GM12878 (cell line): ENCODE measurements at regions not wholly inside any gene's neighbourhood (a gene's known extent, or its start where the extent isn't known, plus 50 kb on each side); places are given as distances from the start of the nearest gene placed in this dataset.

ENCODE experiments used
- ATAC-seq: fragments of 200-7000 bp; cut with Tn5 transposase; 3 replicates; pipeline ENCODE4 v1.9.1; 2020; ENCODE audit warnings: mild to moderate bottlenecking, moderate library complexity
- BruUV-seq: library from RNA; stranded (reverse); fragments of 400-500 nt; replicated peaks from 2 replicates; lab custom pipeline; 2021; lab: Mats Ljungman, UMichigan
- CTCF ChIA-PET: fragments of 300-600 bp; sonication (Branson Sonifier 250); formaldehyde crosslinking; extraction: SDS; loops from one replicate; lab custom pipeline; 2021; ENCODE audit warnings: inconsistent platforms; lab: Yijun Ruan, JAX
- POLR2A ChIA-PET: fragments of 350-600 bp; formaldehyde crosslinking; extraction: SDS; loops from one replicate; lab custom pipeline; 2021; ENCODE audit warnings: inconsistent platforms; lab: Charles Lee
- RAD21 ChIA-PET: fragments of 300-600 bp; sonication (Branson Sonifier 250); formaldehyde crosslinking; loops from one replicate; lab custom pipeline; 2023; ENCODE audit warnings: antibody characterized with exemption; ENCODE audit not compliant: unreplicated experiment; lab: Charles Lee
- SMC1A ChIA-PET: fragments of 300-600 bp; sonication (Branson Sonifier 250); formaldehyde crosslinking; loops from one replicate; lab custom pipeline; 2023; ENCODE audit not compliant: unreplicated experiment, uncharacterized antibody; lab: Charles Lee
- DNase-seq: peaks from one replicate; pipeline ENCODE4 v3.0.0-alpha.2; 2011; ENCODE audit warnings: low read depth, low spot score
- FAIRE-seq: peaks from 3 replicates; lab custom pipeline; 2011; peaks lifted over from hg19 to GRCh38; lab: Jason Lieb, UNC
- H2AFZ ChIP-seq: 2 replicates; pipeline ENCODE4 v1.6.0; 2011; ENCODE audit warnings: low read depth, low read length, control low read depth; ENCODE audit not compliant: control insufficient read depth
- H3K27ac ChIP-seq: 2 replicates; pipeline ENCODE4 v1.5.1; 2011; ENCODE audit warnings: control low read depth; ENCODE audit not compliant: control insufficient read depth, insufficient read depth
- H3K27me3 ChIP-seq, 2 experiments: replicated peaks in 1 of 2; 2 replicates each; pipeline versions ENCODE4 v1.6.0 to v1.6.1; 2011; ENCODE audit warnings: low read length in 1 of 2; ENCODE audit not compliant: control insufficient read depth in 2 of 2, insufficient read depth in 2 of 2
- H3K36me3 ChIP-seq, 2 experiments: 2 replicates each; pipeline ENCODE4 v1.5.1; 2011; ENCODE audit warnings: low read length in 1 of 2; ENCODE audit not compliant: control insufficient read depth in 2 of 2, insufficient read depth in 2 of 2
- H3K4me1 ChIP-seq: 2 replicates; pipeline ENCODE4 v1.6.1; 2011; ENCODE audit warnings: mild to moderate bottlenecking, low read length, moderate library complexity, mixed read lengths; ENCODE audit not compliant: control insufficient read depth, insufficient read depth
- H3K4me2 ChIP-seq: 2 replicates; pipeline ENCODE4 v1.6.0; 2011; ENCODE audit warnings: control low read depth; ENCODE audit not compliant: control insufficient read depth, insufficient read depth
- H3K4me3 ChIP-seq: fragments of 200-600 bp; sonication (generic); 2 replicates; pipeline ENCODE4 v1.5.1; 2016
- H3K79me2 ChIP-seq: 2 replicates; pipeline ENCODE4 v1.6.0; 2011; ENCODE audit warnings: low read length; ENCODE audit not compliant: control insufficient read depth, insufficient read depth
- H3K9ac ChIP-seq: 2 replicates; pipeline ENCODE4 v1.8.0; 2011; ENCODE audit warnings: low read length, control low read depth, mixed read lengths; ENCODE audit not compliant: control insufficient read depth, insufficient read depth
- H3K9me3 ChIP-seq: replicated peaks from 3 replicates; pipeline ENCODE4 v1.5.1; 2011; ENCODE audit warnings: mild to moderate bottlenecking, low read length; ENCODE audit not compliant: control insufficient read depth, insufficient read depth
- H4K20me1 ChIP-seq: 2 replicates; pipeline ENCODE4 v1.6.0; 2011; ENCODE audit not compliant: control insufficient read depth, insufficient read depth
- BHLHE40 ChIP-seq, 2 experiments: fragments of 450-650 bp in 1 of 2; IDR thresholded peaks; 2 replicates each; pipeline ENCODE4 v1.6.1; 2011 to 2017; ENCODE audit warnings: low read depth in 2 of 2, borderline replicate concordance in 1 of 2, improper control_type of control experiment in 1 of 2, low read length in 1 of 2, mild to moderate bottlenecking in 1 of 2
- CBFB ChIP-seq: IDR thresholded peaks from 2 replicates; pipeline ENCODE4 v1.6.1; 2016; ENCODE audit warnings: antibody characterized with exemption, low read depth
- CEBPB ChIP-seq, 2 experiments: fragments of 150-350 bp in 1 of 2; IDR thresholded peaks; 2 replicates each; pipeline ENCODE4 v1.6.1; 2012 to 2014; ENCODE audit warnings: low read depth in 2 of 2, low read length in 2 of 2, borderline replicate concordance in 1 of 2, inconsistent platforms in 1 of 2
- EED ChIP-seq: sonication (generic); IDR thresholded peaks from 2 replicates; pipeline ENCODE4 v1.6.1; 2016; ENCODE audit warnings: antibody characterized with exemption, low read depth
- FOXM1 ChIP-seq: IDR thresholded peaks from 2 replicates; pipeline ENCODE4 v1.6.1; 2012; ENCODE audit warnings: low read depth, mild to moderate bottlenecking, inconsistent platforms, low read length, moderate library complexity
- KAT2A ChIP-seq: conservative IDR thresholded peaks from 2 replicates; pipeline ENCODE4 v1.6.1; 2011; ENCODE audit warnings: low read depth, low read length; ENCODE audit not compliant: control insufficient read depth
- PAX5 ChIP-seq: IDR thresholded peaks from 2 replicates; pipeline ENCODE4 v1.6.1; 2011; ENCODE audit warnings: low read depth, low read length, borderline replicate concordance
- PML ChIP-seq: IDR thresholded peaks from 2 replicates; pipeline ENCODE4 v1.6.1; 2012; ENCODE audit warnings: low read length, inconsistent platforms
- POLR2A ChIP-seq: IDR thresholded peaks from 2 replicates; pipeline ENCODE4 v1.6.1; 2011; ENCODE audit warnings: low read depth, mild to moderate bottlenecking, low read length
- SMC3 ChIP-seq: IDR thresholded peaks from 2 replicates; pipeline ENCODE4 v1.6.1; 2011; ENCODE audit warnings: low read length, improper control_type of control experiment, borderline replicate concordance
- SPI1 ChIP-seq: IDR thresholded peaks from 2 replicates; pipeline ENCODE4 v1.6.1; 2011; ENCODE audit warnings: low read depth, mild to moderate bottlenecking, low read length, moderate library complexity, borderline replicate concordance; ENCODE audit not compliant: insufficient read depth
- SRF ChIP-seq, 2 experiments: IDR thresholded peaks; 2 replicates each; pipeline ENCODE4 v1.6.1; 2011; ENCODE audit warnings: low read depth in 2 of 2, low read length in 2 of 2, mild to moderate bottlenecking in 1 of 2, moderate library complexity in 1 of 2
- TBL1XR1 ChIP-seq: IDR thresholded peaks from 2 replicates; pipeline ENCODE4 v1.6.1; 2012; ENCODE audit warnings: low read depth, low read length, improper control_type of control experiment
- TCF12 ChIP-seq: IDR thresholded peaks from 2 replicates; pipeline ENCODE4 v1.6.1; 2011; ENCODE audit warnings: low read depth, mild to moderate bottlenecking, low read length
- YY1 ChIP-seq: IDR thresholded peaks from 2 replicates; pipeline ENCODE4 v1.6.1; 2011; ENCODE audit warnings: low read depth, mild to moderate bottlenecking, low read length
- WGBS: methylation state at CpG from one replicate; pipeline ENCODE4 v1.1.6; 2016; ENCODE audit warnings: low lambda C conversion rate; ENCODE audit not compliant: insufficient replicate concordance, insufficient coverage; ENCODE audit errors: missing lambda C conversion rate; 5-methylcytosine and 5-hydroxymethylcytosine counted together
- in situ Hi-C: fragments of 300-500 bp; cut with MboI; formaldehyde crosslinking; loops from 9 replicates; pipeline ENCODE4 v1.14.3; 2018; ENCODE audit warnings: mixed read lengths
- intact Hi-C: fragments of 100-400 bp; cut with micrococcal nuclease; formaldehyde crosslinking; loops from one replicate; pipeline ENCODE4 v1.14.2; 2022; ENCODE audit not compliant: unreplicated experiment
- TF ChIP-seq, protein P1 (sequence below): fragments of 450-650 bp; IDR thresholded peaks from 2 replicates; pipeline ENCODE4 v1.6.1; 2017; ENCODE audit warnings: mild to moderate bottlenecking, low read depth, inconsistent platforms; ENCODE audit not compliant: poor library complexity, severe bottlenecking
- TF ChIP-seq, protein P2 (sequence below): fragments of 450-650 bp; IDR thresholded peaks from 2 replicates; pipeline ENCODE4 v1.6.1; 2017; ENCODE audit warnings: mild to moderate bottlenecking, moderate library complexity
- TF ChIP-seq, protein P3 (sequence below): fragments of 450-650 bp; IDR thresholded peaks from 2 replicates; pipeline ENCODE4 v1.6.1; 2017; ENCODE audit warnings: low read depth, mild to moderate bottlenecking, moderate library complexity

DNA sequence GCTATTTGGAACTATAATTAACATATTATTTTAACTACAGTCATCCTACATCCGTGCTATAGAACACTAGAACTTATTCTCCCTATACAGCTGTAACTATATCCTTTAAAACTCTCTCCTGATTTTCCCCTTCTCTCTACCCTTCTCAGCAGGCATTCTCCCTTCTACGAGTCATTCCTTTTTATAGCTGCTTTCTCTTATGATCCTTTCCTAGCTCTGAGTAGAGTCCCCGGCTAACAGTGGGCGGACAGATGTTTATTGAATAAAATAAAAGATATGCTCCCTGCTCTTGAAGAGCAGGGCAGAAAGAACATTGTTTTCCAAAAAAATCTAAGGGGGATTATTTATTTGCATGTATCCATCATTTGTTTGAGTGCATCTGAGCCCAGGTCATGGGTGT is 246.5 kb upstream of the TMTC4 start (continued):
- TF ChIP-seq SRF (IDR thresholded peaks at IDR 0.05; ENCODE audit: low read depth in 2 of 2, low read length in 2 of 2) (no peak), TBL1XR1 (no peak), POLR2A (no peak), CEBPB (IDR thresholded peaks at IDR 0.05; ENCODE audit: borderline replicate concordance in 1 of 2, low read depth in 2 of 2, low read length in 2 of 2) (no peak), KAT2A (no peak), SPI1 (no peak), SMC3 (no peak), BHLHE40 (IDR thresholded peaks at IDR 0.05; ENCODE audit: borderline replicate concordance in 1 of 2, low read depth in 2 of 2, low read length in 1 of 2) (no peak), PML (no peak), YY1 (no peak)

DNA sequence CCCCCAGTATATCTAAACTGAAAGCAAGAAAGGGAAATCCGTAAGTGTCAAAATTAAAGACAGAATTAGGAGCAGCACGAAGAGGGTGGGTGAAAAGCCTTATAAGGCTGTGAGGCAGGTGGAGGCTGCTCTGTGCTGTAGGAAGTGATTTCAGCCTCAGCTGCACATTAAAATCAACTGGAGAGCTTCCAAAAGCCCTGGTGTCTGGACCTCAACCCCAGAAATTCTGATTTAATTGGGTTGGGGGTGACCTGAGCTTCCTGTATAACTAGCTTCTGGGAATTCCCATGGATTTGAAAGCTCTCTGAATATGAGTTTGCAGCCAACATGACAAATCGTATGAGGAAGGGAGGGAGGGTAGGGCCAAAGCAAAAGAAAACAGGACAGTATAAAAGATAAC is 242.4 kb upstream of the TMTC4 start:
- peak; percentile 95 for ATAC-seq
- POLR2A ChIA-PET, result no interaction called here
- Histone ChIP-seq H3K4me1 (no peaks in the 10 kb centered on the region), H3K4me2 (no peak overlapping the region), H3K27me3 (no peaks in the 10 kb centered on the region), H3K4me3 (no peak overlapping the region), H2AFZ (no peak overlapping the region), H3K79me2 (no peaks in the 10 kb centered on the region), H3K27ac (no peak overlapping the region), H4K20me1 (no peaks in the 10 kb centered on the region), H3K9ac (no peak overlapping the region), H3K36me3 (no peaks in the 10 kb centered on the region), H3K9me3 (no peaks in the 10 kb centered on the region)
- SMC1A ChIA-PET, result interaction anchor here (1.3 kb wide), 1 partner anchor 9 kb away, joined by 3 read pairs; no protein-coding TSS in a partner anchor
- WGBS, result 6% methylated on average over 3 of the region's 3 CpGs
- FAIRE-seq, result no peak
- DNase-seq, result no peak
- RAD21 ChIA-PET, result no interaction called here
- CTCF ChIA-PET, result no interaction called here
- in situ Hi-C loops (no loop called here), intact Hi-C loops (no loop called here)
- BruUV-seq, result no TSS peak
- no peak for TF ChIP-seq PML
- TF ChIP-seq, protein P1, sequence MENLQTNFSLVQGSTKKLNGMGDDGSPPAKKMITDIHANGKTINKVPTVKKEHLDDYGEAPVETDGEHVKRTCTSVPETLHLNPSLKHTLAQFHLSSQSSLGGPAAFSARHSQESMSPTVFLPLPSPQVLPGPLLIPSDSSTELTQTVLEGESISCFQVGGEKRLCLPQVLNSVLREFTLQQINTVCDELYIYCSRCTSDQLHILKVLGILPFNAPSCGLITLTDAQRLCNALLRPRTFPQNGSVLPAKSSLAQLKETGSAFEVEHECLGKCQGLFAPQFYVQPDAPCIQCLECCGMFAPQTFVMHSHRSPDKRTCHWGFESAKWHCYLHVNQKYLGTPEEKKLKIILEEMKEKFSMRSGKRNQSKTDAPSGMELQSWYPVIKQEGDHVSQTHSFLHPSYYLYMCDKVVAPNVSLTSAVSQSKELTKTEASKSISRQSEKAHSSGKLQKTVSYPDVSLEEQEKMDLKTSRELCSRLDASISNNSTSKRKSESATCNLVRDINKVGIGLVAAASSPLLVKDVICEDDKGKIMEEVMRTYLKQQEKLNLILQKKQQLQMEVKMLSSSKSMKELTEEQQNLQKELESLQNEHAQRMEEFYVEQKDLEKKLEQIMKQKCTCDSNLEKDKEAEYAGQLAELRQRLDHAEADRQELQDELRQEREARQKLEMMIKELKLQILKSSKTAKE, result no peak
- no peak for TF ChIP-seq TCF12
- TF ChIP-seq EED, result no peak
- TF ChIP-seq FOXM1, result peak; percentile 43; the same call in 1 of the 2 replicates
- TF ChIP-seq CBFB, result no peak
- TF ChIP-seq, protein P2, sequence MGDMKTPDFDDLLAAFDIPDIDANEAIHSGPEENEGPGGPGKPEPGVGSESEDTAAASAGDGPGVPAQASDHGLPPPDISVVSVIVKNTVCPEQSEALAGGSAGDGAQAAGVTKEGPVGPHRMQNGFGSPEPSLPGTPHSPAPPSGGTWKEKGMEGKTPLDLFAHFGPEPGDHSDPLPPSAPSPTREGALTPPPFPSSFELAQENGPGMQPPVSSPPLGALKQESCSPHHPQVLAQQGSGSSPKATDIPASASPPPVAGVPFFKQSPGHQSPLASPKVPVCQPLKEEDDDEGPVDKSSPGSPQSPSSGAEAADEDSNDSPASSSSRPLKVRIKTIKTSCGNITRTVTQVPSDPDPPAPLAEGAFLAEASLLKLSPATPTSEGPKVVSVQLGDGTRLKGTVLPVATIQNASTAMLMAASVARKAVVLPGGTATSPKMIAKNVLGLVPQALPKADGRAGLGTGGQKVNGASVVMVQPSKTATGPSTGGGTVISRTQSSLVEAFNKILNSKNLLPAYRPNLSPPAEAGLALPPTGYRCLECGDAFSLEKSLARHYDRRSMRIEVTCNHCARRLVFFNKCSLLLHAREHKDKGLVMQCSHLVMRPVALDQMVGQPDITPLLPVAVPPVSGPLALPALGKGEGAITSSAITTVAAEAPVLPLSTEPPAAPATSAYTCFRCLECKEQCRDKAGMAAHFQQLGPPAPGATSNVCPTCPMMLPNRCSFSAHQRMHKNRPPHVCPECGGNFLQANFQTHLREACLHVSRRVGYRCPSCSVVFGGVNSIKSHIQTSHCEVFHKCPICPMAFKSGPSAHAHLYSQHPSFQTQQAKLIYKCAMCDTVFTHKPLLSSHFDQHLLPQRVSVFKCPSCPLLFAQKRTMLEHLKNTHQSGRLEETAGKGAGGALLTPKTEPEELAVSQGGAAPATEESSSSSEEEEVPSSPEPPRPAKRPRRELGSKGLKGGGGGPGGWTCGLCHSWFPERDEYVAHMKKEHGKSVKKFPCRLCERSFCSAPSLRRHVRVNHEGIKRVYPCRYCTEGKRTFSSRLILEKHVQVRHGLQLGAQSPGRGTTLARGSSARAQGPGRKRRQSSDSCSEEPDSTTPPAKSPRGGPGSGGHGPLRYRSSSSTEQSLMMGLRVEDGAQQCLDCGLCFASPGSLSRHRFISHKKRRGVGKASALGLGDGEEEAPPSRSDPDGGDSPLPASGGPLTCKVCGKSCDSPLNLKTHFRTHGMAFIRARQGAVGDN, result no peak
- no peak for TF ChIP-seq PAX5
- TF ChIP-seq, protein P3, sequence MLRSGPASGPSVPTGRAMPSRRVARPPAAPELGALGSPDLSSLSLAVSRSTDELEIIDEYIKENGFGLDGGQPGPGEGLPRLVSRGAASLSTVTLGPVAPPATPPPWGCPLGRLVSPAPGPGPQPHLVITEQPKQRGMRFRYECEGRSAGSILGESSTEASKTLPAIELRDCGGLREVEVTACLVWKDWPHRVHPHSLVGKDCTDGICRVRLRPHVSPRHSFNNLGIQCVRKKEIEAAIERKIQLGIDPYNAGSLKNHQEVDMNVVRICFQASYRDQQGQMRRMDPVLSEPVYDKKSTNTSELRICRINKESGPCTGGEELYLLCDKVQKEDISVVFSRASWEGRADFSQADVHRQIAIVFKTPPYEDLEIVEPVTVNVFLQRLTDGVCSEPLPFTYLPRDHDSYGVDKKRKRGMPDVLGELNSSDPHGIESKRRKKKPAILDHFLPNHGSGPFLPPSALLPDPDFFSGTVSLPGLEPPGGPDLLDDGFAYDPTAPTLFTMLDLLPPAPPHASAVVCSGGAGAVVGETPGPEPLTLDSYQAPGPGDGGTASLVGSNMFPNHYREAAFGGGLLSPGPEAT, result no peak
